ENCODE measurements at regions not wholly inside any gene's neighbourhood (a gene's known extent, or its start where the extent isn't known, plus 50 kb on each side); places are given as distances from the start of the nearest gene placed in this dataset.
A peak's percentile ranks its signal among the peaks of the same experiment; 100 is the strongest.

DNA sequence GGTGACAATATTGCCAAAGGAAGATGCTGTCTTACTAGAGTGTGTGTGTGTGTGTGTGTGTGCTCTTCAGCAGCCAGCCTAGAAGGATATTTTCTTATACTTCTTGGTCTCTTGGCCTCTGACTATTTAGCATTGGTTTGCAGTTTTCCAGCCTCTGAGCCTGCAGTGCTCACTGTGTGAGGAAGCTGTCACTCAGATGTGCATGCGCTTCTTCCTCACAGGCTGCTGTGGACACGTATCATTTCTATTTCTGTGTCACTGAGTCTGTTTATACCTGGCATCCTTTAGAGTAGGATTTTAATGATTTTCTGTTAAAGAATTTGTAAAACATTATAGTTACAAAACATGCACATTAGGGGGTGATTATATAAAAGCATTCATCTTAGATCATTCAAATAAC is 83.3 kb downstream of the ALDH8A1 start:
- no peak for DNase-seq

DNA sequence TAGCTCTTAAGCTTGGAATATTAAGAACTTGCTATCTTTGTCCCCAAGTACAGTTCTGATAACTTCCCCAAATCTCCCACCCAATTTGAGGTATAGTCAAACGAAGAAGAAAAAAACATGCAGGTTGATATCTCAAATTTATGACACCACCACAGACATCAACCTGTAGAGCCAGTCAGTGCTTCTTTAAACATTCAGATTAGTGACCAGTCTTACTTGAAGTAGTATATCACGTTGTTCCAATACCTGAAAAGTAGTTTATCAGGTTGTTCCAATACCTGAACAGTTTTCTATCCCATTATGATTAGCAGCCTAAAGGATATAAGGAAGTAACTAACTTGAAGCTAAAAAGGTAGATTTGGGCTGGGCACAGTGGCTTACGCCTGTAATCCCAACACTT is 85.3 kb downstream of the ALDH8A1 start:
- DNase-seq = no peak

DNA sequence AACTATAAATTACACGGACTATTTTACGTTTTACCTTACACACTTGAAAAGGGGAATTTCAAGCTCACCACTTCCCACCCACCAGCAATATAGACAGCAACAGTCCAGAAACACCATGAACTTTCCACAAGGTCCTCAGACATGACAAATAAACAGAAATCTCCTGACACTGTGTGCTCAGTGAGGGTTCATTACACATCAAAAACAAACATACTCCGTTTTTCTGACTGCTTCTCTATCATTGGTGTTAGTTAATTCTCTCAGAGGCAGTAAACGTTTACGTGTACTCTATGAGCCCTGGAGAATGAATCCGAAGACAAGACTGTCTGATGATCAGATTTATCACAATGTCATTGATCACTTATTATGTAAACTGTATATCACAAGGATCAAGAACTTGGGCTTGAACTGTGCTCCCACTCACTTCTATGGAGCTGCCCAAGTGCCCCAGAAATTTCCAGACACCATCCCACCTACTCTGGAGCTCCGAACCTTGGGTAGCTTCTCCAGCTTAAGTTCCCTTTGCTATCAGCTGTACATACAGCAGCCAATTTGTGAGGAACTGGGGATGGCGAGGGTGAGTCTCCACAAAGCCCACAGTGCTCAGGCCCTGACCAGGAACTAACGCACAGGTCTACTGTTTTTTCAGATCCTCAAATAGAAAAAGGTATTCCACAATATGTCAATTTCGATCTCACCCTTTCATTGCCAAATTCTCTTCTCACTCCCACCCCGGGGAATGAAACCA is 86.0 kb downstream of the ALDH8A1 start:
- DNase-seq = no peak

DNA sequence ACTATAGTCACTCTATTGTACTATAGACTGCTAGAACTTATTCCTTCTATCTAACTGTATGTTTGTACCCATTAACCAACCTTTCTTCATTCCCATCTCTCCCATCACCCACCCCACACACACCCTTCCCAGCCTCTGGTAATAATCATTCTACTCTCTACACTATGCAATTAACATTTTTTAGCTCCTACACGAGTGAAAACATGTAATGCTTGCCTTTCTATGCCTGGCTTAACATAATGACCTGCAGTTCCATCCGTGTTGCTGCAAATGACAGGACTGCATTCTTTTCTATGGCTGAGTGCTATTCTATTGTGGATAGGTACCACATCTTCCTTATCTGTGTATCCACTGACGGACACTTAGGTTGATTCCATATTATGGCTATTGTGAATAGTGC is 95.5 kb downstream of the ALDH8A1 start:
- DNase-seq = no peak

DNA sequence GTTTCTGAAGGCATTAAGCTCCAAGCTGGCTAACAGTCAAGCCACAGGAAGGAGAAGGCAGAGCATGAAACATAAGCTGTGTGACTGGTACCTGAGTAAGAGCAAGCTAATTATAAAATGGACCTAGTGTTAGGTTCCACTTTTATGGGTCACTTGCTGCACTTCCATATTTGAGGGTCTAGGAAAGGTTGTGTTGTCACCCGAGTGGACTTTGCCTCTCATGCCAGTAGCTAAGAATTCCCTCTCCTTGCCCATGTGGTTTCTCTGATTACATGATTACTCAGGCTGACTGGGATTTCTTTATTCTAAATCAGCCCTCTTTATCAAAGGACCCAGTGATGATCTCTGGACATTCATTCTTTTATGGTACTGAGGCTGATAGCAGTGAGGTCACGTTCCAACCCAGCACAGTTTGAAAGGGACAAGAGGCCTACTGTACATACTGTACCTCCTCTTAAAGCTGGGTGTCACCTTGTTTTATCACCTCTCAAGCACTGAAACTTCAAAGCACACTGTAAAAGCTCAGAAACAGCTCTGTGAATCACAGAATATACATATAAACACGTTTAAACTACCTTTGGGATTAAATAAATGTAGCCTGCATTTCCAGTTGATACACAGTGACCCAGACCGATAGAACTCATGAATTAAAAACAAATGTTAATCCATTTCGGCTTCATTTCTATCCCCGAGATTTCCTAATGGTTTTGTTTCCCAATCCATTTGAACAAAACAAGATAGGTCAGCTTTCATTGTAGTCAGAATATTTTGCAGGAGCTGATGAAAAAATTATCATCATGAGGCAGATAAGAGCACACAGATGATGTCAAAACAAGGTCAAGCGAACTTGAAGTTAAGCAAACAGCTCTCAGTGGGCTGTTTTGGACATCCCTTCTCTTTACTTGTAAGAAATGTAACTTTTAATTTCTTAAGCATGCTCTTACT is 96.5 kb downstream of the ALDH8A1 start:
- DNase-seq = no peak

DNA sequence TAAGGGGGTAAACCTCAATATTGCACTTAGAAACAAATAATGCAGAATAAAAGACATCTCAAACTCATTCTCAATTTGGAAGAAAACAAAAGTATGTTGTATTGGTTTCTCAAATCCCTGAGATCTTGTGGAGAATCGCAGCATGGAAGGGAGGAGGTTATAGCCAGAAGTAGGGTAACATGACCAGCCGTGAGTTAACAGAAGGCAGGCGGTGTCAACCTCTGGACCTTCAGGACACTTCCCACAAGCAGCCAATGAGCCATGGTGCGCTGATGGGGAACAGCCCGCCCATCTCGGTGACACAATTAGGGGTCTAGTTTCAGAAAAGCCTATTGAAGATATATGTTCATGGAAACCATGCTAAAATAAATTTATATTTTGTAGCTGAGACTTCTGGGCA is 98.4 kb downstream of the ALDH8A1 start:
- no peak for DNase-seq

DNA sequence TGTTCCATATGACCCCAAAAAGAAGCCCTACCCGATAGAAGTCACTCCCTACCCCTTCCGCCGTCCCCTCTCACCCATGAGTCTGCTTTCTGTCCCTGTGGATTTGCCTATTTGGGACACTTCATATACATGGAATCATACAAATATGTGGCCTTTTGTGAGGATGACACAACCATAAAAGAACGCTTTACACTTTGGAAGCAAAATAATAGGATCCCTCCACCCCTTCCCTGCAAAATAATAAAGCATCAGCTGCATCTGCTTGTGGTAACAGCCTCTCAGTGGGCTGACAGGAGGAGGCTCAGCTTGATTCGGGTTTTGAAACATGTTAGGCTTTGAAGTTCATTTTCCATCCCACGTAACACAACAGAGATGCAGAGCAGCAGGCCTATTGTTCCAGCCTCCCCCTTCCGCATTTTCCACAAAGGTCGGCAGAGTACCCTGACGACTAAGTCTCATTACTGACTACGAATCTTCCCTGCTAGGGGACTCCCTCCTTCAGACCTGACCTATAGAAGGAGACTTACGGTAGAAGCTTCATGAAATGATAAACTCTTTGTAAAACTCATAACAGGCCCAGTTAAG is 99.1 kb downstream of the ALDH8A1 start:
- DNase-seq = no peak

DNA sequence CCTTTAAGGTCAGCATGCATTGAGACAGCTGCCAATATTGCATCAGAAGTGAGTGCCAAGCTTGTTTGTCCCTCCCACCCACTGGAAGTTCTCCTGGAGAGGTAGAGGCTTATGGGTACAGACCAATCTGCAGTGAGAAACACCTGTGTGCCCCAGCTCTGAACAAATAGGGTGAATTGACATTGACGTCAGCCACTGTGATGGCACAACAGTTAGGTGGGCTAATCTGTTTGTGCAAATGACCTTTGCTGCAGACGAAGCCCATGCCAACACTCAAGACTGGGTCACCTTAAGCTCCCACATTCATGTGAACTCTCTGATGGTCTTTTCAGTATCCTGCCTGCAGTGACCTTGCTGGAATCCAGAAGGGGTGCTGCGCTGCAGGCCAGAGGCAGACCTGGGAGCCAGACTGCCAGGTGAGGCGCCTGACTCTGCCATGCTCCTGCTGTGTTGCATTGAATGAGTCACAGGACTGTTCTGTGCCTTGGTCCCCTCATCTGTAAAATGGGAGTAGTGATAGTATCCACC is 99.9 kb downstream of the ALDH8A1 start:
- no peak for DNase-seq

DNA sequence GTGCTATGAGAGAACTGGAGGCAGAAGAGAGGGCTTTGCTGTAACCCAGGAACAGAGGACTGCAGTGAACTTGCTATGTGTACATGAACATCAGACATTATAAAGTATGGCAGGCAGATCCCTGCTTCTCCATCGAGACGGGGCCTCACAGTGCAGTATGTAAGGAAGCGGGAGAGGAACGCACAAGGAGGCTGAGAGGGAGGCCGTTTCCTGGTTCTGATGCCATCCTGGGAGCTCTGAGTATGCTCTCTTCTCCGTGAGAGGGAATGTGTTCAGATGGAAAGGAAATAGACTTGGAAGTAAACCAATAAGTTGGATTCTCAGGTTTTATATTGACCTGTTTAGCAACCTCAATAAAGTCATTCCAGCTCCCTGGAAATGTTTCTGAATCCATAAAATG is 101.8 kb downstream of the ALDH8A1 start:
- DNase-seq = no peak

DNA sequence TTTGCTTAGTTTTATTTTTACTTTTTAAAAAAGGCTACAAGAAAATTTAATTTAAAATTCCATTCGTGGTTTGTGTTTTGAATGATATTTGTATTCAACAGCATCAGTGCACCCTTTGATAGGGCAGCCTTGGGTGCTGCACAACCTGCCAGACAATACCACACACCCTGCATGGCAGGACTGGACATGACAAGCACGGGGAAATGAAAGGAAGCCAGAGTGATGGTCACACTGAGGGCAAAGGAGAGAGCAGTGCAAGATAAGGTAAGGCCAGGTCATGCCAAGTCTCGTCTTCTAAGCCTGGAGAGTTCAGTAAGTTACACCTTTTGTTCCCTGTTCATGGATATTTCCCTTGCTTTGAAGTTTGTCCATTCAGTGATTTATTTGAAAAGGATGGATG is 103.0 kb downstream of the ALDH8A1 start:
- no peak for DNase-seq

DNA sequence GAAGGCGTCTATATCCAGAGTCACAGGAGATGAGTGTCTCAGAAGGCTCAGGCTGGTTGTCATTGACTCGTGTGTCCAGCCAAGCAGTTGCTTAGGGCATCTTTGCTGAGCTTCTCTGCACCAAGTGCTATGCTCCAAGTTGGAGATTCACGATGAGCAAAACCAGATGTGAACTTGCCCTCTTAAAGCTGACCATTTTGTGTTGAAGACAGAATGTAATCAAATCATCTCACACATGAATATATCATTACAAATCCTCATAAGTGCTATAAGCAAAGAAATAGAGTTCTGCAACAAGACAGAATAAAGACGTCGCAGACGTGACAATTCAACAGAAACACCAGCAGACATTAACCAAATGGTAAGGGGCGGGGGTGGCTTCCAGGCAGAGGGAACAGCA is 103.9 kb downstream of the ALDH8A1 start:
- no peak for DNase-seq

DNA sequence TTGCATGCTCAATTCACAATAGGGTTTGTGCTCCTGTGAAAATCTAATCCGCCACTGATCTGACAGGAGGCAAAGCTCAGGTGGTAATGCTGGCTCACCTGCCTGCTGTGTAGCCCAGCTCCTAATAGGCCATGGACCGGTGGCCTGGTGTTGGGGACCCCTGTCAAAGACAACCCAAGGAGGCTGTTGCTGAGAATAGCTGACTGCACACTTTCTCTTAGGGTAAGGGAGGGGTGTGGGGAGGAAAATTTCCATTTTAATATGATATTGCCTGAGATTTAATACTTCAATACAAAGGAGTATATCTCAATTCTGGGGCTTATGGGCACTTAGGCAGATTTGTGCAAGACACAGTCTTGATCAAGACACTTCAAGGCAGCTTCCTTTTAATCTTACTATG is 105.8 kb downstream of the ALDH8A1 start:
- no peak for DNase-seq

DNA sequence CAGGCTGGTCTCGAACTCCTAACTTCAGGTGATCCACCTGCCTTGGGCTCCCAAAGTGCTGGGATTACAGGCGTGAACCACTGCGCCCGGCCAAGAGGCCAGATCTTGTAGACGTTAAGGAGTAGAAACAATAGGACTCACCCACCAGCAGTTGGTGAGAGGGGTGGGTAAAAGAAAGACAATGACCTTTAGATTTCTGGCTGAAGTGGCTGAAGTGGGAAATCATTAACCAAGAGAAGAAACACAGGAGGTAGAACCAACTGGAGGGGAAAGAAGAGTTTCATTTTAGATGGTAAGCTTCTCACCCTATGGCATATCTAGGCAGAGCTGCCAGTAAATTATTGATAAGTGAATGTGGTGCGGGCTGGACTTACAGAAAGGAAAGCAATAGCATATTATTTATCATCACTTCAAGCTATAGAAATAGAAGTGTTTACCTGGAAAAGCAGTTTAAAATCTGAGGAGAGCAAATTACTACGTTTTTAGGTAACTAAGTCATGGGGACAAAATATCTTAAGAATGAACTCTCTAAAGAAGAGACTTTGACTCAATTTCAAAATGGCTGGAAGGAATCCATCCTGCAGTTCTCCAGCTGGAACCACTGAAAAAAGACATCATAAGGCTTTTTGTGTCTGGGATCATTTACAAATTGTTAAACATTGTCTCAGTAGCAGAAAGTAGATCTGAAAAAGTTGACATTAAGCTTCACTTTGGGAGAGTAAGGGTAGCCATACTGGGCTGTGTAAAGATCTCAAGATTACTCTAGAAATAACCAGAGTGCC is 109.6 kb downstream of the ALDH8A1 start:
- DNase-seq = no peak

DNA sequence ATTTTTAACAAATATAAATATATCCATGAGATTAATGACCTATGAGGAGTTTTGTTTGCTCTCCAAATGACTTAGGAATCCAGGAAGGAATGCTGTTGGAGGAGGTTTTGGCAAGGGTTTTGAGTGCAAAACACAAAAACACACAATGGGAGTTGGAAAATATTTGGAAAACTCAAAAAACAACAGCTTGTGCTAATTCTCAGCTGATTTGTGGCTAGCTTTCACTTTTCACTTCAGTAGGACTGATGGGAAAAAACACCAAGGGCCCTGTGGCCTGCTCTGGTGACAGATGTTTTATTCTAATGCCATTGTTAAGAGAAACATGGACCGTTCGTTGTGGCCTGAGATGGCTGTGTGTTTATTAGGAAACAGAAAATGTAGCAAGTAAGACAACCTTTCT is 113.9 kb downstream of the ALDH8A1 start:
- no peak for DNase-seq

DNA sequence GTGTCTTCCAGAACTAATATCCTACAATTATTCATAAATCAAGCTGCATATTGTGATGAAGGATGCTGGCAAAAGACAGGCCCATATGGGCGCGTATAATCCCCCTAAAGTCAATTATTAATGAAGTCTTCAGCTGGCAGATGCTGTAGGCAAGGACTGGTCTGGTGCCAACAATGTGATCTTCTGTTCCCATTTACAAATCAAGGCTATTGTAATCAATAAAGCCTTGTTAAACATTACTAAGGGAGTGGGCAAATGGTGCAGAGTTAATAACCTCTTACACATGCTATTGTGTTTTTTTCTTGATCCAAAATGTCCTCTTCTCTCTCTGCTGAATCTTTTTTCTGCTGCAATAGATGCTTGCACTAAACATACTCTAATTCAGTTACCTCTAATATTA is 119.0 kb downstream of the ALDH8A1 start:
- DNase-seq = no peak

DNA sequence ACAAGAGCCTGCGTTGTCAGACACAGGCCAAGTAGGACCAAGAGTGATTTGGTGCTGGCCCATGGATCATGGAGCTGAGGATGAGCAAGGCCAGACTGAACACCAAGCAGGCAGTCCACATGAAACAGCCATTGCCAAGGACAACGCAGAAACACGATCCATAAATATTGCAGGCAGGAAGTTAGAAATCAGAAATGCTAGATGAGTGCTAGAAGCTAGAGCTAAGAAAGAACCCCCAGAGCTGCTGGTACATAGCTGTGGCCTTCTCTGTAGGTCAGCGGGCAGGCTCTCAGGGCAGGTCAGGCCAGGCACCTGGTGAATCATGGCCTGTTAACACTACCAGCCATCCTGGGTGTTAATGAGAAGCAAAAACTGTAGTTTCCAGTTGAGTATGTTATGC is 119.7 kb downstream of the ALDH8A1 start:
- no peak for DNase-seq

DNA sequence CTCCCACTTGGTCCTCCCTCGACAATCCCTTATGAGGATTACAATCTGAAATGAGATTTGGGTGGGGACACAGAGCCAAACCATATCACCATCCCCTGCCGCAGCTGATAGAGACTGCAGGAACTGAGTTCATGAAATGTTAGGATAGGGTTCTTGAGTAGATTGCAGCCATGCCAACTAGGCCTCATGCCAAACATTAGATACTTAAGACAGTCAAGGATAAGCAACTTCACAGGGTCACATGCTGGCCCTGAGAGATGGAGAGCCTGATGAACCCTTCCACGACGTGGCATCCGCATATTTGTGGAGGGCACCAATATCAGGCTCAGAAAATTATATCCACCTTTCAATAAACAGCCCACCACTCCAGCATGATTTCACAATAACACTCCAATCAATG is 121.3 kb downstream of the ALDH8A1 start:
- no peak for DNase-seq

DNA sequence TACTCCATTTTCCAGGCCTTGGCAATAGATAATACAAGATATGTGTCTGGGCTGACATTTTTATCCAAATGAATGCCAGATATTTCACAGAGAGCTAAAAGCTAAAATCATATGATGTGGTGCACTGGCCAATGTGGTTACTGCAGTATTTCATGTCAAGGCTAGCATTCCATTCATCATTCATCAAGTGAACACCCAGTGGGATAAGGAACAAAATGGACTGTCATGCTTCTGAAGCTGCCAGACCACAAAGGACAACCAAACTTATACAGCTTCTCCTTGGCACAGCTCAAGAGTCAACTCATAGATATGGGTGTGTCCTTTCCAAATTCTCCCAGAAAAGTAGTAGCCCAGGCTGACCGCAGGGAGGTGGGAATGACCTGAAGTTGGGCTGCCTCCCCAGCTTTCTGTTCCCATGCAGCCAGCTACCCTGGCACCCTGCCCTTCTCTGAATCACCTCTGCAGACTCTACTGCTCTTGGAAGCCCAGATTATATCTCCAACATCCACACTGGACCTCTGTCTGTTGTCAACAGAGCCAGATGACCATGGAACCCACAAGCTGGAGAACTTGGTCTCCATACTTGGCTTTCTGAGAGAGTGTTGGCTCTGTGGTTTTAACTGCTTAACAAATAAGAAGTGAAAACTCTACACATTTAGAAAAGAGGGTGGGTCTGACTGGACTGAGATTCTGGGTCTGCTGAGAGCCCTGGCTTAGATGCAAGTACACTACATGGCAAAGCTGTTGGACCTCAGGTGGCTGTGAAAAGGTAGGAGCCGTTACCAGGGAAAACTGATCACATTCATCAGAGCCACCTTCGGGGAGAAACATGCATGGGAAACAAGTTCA is 122.8 kb downstream of the ALDH8A1 start:
- DNase-seq = peak; percentile 59

DNA sequence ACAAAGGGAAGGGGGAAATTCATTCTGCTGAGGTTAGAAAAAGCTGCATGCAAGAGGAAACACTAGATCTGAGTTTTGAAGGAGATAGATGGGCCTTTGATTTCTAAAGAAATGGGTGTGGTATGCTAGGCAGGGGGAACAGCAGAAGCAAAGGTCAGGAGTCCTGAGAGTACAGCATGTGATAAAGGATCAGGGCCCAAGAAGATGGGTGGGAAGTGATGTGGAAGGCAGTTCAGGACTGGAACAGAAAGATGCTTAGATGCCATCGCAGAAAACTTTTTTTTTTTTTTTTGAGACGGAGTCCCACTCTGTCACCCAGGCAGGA is 126.2 kb downstream of the ALDH8A1 start:
- no peak for DNase-seq

DNA sequence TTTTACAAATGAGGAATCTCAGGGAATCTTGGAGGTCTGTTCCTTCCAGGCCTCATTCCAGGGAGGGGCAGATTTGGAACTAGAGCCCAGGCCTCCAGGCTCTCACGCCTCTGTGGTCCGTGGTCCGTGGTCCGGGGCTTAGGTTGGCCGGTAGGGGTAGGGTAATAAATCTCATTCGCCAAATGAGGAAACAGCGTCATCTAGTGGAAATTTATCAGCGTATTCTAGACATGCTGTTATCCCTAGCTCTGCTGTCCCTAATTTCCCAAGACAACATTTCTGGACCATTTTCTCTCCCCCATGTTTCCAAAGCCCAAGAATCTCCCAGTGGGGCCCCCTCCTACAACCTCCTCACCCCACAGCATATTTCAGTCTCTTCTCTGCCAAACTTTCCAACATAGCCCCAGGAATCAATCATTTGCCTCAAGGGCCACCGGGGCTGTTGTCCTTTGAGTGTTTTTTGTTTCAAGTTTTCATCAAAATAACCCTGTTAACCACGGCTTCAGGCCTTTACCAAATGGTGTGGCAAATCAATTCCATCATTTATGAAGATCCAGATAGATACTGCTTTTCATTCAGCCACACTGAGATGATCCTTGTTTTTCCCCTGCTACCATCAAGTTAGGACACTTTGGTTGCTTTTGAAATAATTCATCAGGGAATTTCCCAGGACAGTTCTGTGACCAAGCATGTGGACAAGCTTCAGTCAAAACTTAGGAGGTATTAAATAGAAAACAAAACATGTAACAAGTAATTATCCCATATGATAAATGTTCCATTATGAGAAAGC is 126.8 kb downstream of the ALDH8A1 start:
- peak; percentile 71 for DNase-seq

Measured in left hindlimb (tissue), 1 donor.